Mucosa of descending colon (tissue), 3 donors: ENCODE measurements at regions not wholly inside any gene's neighbourhood (a gene's known extent, or its start where the extent isn't known, plus 50 kb on each side); places are given as distances from the start of the nearest gene placed in this dataset.
"Not testable (repeated sequence)": the region's sequence is repeated elsewhere in the genome, so short reads cannot be mapped to it uniquely, and the experiment has no call there.

ENCODE experiments used
- ATAC-seq: fragments of 200-7000 bp; cut with Tn5 transposase; one replicate; pipeline ENCODE4 v1.9.1; 2020; ENCODE audit warnings: mild to moderate bottlenecking, moderate library complexity
- DNase-seq, 3 donors: peaks; one replicate each; pipeline ENCODE4 v3.0.0-alpha.2; 2020
- H3K36me3 ChIP-seq: fragments of 200-600 bp; one replicate; pipeline ENCODE4 v1.8.0; 2021; ENCODE audit warnings: low read depth, mild to moderate bottlenecking
- H3K4me1 ChIP-seq: fragments of 200-600 bp; one replicate; pipeline ENCODE4 v1.8.0; 2021; ENCODE audit warnings: low read depth, mild to moderate bottlenecking
- H3K4me3 ChIP-seq: fragments of 200-600 bp; one replicate; pipeline ENCODE4 v1.8.0; 2021; ENCODE audit warnings: mild to moderate bottlenecking
- H3K9me3 ChIP-seq: fragments of 200-600 bp; one replicate; pipeline ENCODE4 v1.8.0; 2021; ENCODE audit warnings: mild to moderate bottlenecking
- intact Hi-C, 2 donors: fragments of 100-400 bp; cut with DNase I in 1 of 2; cut with micrococcal nuclease in 1 of 2; formaldehyde crosslinking; loops; one replicate each; pipeline versions ENCODE4 v1.11.0 to v1.11.1; 2022; cut with DNase I, micrococcal nuclease
- TF ChIP-seq, protein P1 (sequence below): fragments of 200-600 bp; IDR thresholded peaks from one replicate; pipeline ENCODE4 v1.8.0; 2022; ENCODE audit warnings: antibody characterized with exemption, mild to moderate bottlenecking
- donor health status: DM: no; HTN: no; CAD: no; lungs with moderate emphysema.
- donor health status: DM: no; HTN: no; CAD: no.
- donor health status: DM: no; HTN: yes; CAD: no.

DNA sequence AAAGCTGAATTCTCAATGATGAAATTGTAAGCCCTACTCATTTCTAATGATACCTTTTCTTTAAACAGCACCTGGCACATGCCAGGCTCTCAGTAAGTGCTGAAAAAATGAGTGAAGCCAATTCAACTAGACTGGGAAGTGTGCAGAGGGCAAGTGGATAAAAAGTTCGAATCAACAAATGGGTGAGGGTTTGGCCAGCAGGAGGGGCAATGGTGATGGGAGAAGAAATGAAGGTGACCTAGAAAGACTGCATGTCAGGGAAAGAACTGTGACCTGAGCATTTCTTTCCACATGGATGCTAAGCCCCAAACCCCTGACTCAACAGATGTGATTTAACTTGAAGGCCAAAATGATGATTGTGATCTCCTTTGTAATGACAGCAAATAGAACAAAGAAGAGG, 54.6 kb downstream of the DKK1 start:
- no peak for DNase-seq
- ATAC-seq, result no peak
- intact Hi-C loops, result no loop called here
- Histone ChIP-seq H3K9me3 (no peaks in the 10 kb centered on the region), H3K4me1 (no peaks in the 10 kb centered on the region), H3K4me3 (no peak overlapping the region), H3K36me3 (no peaks in the 10 kb centered on the region)
- TF ChIP-seq, protein P1, sequence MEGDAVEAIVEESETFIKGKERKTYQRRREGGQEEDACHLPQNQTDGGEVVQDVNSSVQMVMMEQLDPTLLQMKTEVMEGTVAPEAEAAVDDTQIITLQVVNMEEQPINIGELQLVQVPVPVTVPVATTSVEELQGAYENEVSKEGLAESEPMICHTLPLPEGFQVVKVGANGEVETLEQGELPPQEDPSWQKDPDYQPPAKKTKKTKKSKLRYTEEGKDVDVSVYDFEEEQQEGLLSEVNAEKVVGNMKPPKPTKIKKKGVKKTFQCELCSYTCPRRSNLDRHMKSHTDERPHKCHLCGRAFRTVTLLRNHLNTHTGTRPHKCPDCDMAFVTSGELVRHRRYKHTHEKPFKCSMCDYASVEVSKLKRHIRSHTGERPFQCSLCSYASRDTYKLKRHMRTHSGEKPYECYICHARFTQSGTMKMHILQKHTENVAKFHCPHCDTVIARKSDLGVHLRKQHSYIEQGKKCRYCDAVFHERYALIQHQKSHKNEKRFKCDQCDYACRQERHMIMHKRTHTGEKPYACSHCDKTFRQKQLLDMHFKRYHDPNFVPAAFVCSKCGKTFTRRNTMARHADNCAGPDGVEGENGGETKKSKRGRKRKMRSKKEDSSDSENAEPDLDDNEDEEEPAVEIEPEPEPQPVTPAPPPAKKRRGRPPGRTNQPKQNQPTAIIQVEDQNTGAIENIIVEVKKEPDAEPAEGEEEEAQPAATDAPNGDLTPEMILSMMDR, result no peak

DNA sequence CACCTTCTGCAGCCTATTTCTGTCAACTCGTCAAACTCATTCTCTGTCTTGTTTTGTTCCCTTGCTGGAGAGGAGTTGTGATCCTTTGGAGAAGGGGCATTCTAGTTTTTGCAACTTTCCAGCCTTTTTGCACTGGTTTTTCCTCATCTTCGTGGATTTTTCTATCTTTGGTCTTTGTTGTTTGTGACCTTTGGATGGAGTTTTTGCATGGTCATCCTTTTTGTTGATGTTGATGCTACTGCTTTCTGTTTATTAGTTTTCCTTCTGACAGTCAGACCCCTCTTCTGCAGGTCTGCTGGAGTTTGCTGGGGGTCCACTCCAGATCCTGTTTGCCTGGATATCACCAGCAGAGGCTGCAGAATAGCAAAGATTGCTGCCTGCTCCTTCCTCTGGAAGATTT, 60.1 kb downstream of the DKK1 start:
- DNase-seq, H3K36me3 ChIP-seq, intact Hi-C loops, ATAC-seq, H3K4me1 ChIP-seq, H3K9me3 ChIP-seq, H3K4me3 ChIP-seq: not testable (repeated sequence)

DNA sequence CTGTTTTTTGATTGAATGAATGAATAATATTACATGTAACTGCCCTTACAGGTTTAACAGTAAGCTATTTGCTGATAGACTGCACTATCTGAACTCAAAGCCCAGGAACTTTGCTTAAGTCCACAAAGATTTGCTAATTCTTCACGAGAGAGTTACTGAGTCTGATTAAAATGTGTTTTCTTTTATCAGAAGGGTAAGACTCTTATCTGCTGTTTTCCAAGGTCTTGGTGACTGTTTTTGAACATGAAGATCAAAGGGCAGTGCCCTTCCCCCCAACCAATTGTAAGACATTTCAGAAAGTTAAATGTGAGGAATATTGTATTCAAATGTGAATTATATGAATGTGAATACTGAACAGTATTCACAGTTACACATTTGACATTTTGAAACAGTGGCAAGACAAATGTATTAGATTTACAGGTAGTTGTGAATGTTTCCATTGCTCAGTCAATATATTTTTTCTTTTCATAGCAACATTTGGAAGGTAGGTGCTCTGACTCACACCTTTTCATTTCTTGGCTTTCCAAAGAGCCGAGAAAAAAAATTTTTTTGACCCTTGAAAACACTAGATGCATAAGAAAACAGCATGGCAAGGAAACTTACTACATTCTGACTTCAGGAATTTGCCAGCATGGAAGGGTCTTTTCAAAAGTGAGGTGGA, 62.7 kb downstream of the DKK1 start:
- intact Hi-C loops, result no loop called here
- Histone ChIP-seq H3K9me3 (no peaks in the 10 kb centered on the region), H3K4me1 (no peaks in the 10 kb centered on the region), H3K4me3 (no peak overlapping the region), H3K36me3 (no peaks in the 10 kb centered on the region)
- TF ChIP-seq, protein P1, result no peak
- no peak for ATAC-seq
- no peak for DNase-seq

DNA sequence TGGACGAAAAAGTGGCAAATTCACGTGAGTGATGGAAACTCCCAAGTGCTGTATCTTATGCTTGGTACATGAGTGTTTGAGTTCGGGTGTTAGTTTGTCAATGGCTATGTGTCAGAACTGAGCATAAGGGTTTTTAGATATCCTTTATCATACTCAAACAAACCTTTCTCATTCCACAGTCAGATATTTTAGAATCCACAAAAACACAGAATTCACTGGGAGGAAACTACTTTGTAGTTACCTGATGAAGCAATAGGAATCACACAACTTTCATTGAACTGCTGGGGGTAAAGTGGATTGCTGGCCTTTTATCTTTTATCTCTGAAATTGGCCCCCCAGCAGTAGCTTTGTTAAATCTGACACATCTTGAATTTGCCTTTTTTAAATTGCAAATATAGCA, 64.0 kb downstream of the DKK1 start:
- intact Hi-C loops, result no loop called here
- Histone ChIP-seq H3K9me3 (no peaks in the 10 kb centered on the region), H3K36me3 (no peaks in the 10 kb centered on the region), H3K4me1 (no peaks in the 10 kb centered on the region), H3K4me3 (no peak overlapping the region)
- DNase-seq (no peak), ATAC-seq (no peak)
- TF ChIP-seq, protein P1, result no peak

DNA sequence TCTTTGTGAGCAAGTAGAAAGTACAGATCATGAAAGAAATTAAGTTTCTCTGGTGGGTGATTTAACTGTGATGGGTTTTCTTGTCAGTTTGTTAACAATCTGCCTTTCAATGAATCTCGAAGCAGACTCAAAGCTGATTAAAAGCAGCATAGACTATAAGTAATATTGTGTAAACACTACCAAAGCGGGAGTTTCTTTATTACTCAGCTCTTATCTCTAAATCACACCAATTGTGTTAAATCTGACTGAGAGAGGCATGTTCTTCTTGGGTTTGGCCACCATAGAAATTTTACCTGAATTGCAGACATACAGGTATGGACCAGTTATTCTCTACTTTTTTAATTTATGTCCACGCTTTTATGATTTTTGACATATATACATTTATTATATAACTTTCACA, 65.2 kb downstream of the DKK1 start:
- intact Hi-C loops, result no loop called here
- H3K9me3 ChIP-seq, result no peaks in the 10 kb centered on the region
- H3K4me3 ChIP-seq, result no peak overlapping the region
- ATAC-seq, result no peak
- H3K36me3 ChIP-seq, result no peaks in the 10 kb centered on the region
- TF ChIP-seq, protein P1, result no peak
- no peak for DNase-seq
- H3K4me1 ChIP-seq, result no peaks in the 10 kb centered on the region

DNA sequence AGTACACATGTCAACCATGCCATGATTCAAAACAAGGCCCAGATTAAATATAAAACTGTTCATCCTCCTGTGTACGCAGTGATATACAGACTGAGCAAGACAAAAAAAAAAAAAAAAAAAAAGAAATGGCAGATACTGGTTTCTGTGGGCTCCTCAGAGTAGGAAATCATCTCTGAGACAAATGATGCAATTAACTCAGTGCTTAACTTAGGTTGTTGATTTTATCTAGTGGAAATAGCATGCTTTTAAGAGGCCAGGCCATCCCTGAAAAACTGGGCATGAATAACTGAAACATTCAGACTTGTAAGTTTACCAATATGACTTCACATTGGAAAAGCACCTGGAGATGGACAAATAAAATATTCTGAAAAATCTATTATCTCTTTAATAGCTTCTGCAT, 69.0 kb downstream of the DKK1 start:
- Histone ChIP-seq H3K9me3 (no peaks in the 10 kb centered on the region), H3K36me3 (no peaks in the 10 kb centered on the region), H3K4me3 (no peak overlapping the region), H3K4me1 (no peaks in the 10 kb centered on the region)
- TF ChIP-seq, protein P1, result no peak
- DNase-seq, result no peak
- intact Hi-C loops, result no loop called here
- ATAC-seq, result no peak
